Activated naive CD8-positive, alpha-beta T cell (primary cell): ENCODE measurements at regions not wholly inside any gene's neighbourhood (a gene's known extent, or its start where the extent isn't known, plus 50 kb on each side); places are given as distances from the start of the nearest gene placed in this dataset.
"Not testable (repeated sequence)": the region's sequence is repeated elsewhere in the genome, so short reads cannot be mapped to it uniquely, and the experiment has no call there.

Source experiments
- H3K27ac Mint-ChIP-seq: one replicate; pipeline ENCODE4 v1.8.0; 2021; ENCODE audit warnings: mixed read lengths
- H3K27me3 Mint-ChIP-seq: one replicate; pipeline ENCODE4 v1.8.0; 2021; ENCODE audit warnings: mixed read lengths
- H3K36me3 Mint-ChIP-seq: one replicate; pipeline ENCODE4 v1.8.0; 2021; ENCODE audit warnings: mixed read lengths
- H3K4me1 Mint-ChIP-seq: one replicate; pipeline ENCODE4 v1.8.0; 2021; ENCODE audit warnings: low read depth, mixed read lengths
- H3K4me3 Mint-ChIP-seq: one replicate; pipeline ENCODE4 v1.8.0; 2021; ENCODE audit warnings: mild to moderate bottlenecking, mixed read lengths
- H3K9me3 Mint-ChIP-seq: one replicate; pipeline ENCODE4 v1.8.0; 2021; ENCODE audit warnings: low read depth, mixed read lengths

DNA sequence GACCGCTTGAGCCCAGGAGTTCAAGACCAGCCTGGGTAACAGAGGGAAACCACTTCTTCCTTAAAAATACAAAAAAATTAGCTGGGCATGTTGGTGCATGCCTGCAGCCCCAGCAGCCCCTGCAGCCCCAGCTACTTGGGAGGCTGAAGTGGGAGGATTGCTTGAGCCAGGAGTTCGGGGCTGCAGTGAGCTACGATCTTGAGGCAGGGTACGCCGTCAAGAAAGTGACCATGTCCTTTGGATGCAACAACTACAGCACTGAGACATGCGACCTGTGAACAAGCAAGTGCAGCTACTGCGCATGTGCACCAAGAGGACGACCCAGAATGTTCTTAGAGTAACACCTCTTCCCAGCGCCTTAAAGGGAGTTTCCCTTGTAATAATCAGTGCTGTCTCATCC lies 66.6 kb upstream of the ZNF479 start:
- Mint-ChIP-seq H3K27ac (no peak overlapping the region), H3K4me3 (no peak overlapping the region), H3K9me3 (no peaks in the 10 kb centered on the region), H3K36me3 (no peaks in the 10 kb centered on the region), H3K4me1 (no peaks in the 10 kb centered on the region), H3K27me3 (no peaks in the 10 kb centered on the region)

GRCh38 chr7:57199252-57199651 lies 67.0 kb upstream of the ZNF479 start:
- no peaks in the 10 kb centered on the region for H3K9me3 Mint-ChIP-seq
- no peaks in the 10 kb centered on the region for H3K36me3 Mint-ChIP-seq
- H3K4me3 Mint-ChIP-seq = no peak overlapping the region
- no peaks in the 10 kb centered on the region for H3K27me3 Mint-ChIP-seq
- no peak overlapping the region for H3K27ac Mint-ChIP-seq
- no peaks in the 10 kb centered on the region for H3K4me1 Mint-ChIP-seq

DNA sequence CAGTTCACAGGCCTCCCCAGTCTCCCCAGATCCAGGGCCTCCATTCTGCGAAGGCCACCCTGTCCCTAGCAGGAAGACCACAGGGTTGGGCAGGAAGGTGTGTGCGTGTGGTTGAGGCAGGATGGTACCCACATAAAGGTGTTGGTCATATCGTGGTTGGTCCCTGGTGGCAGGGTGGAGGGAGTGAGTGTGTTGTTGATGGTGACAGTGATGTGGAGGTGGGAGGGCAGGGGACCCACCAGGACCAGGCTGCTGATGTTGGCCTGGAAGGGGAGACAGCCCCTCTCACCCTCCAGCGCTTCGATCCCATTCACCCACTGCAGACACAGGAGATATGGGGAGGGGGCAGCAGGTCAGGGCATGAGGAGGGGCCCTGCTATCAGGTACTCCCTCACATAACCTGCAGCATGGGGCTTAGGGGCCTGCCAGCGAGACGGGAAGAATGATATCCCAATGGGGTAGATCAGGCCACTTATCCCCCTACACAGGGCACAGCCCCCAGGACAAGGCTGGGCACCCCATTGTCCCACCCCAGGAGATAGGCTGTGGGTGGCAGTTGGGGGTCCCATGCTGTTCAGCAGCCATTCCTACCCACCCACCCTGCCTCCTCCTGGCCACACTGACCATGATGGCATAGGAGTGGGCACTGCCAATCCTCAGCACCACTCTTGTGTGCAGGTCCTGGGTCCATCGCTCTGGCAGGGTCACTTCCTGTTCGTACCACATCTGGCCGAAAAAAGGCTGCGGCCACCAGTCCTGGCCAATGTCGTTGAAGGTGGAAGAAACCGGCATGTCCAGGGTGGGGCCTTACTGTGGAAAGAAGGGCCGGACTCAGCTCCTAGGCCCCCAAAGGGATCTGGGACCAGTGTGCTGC lies 69.0 kb upstream of the ZNF479 start:
- H3K9me3 Mint-ChIP-seq = no peaks in the 10 kb centered on the region
- no peak overlapping the region for H3K4me3 Mint-ChIP-seq
- H3K4me1 Mint-ChIP-seq = no peaks in the 10 kb centered on the region
- no peaks in the 10 kb centered on the region for H3K36me3 Mint-ChIP-seq
- H3K27me3 Mint-ChIP-seq = no peaks in the 10 kb centered on the region
- H3K27ac Mint-ChIP-seq = no peak overlapping the region

DNA sequence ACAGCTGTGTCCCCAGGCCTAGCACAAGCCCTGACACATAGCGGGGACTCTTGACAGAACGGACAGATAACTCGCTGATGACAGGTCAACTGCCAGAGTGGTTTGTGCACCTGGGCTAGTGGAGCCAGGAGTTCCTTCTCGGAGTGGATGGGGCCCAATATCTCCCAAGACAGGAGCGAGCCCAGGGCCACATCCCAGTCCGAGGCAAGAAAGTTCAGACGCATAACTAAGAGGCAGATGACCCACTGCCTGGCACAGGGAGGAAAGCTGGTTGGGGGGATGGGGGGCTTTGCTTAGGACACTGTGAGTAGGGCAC lies 69.6 kb upstream of the ZNF479 start:
- no peaks in the 10 kb centered on the region for H3K36me3 Mint-ChIP-seq
- no peaks in the 10 kb centered on the region for H3K9me3 Mint-ChIP-seq
- H3K27me3 Mint-ChIP-seq = no peaks in the 10 kb centered on the region
- H3K4me3 Mint-ChIP-seq = no peak overlapping the region
- no peaks in the 10 kb centered on the region for H3K4me1 Mint-ChIP-seq
- H3K27ac Mint-ChIP-seq = no peak overlapping the region

- H3K9me3 Mint-ChIP-seq = no peaks in the 10 kb centered on the region
- H3K27me3 Mint-ChIP-seq = no peaks in the 10 kb centered on the region
These were observed 70.0 kb upstream of the ZNF479 start for GRCh38 chr7:57202274-57202673.

GRCh38 chr7:57203161-57203791 lies 71.0 kb upstream of the ZNF479 start:
- Mint-ChIP-seq H3K9me3 (peaks cover 5% of the 10 kb centered on the region), H3K27me3 (no peaks in the 10 kb centered on the region), H3K4me1 (no peaks in the 10 kb centered on the region), H3K36me3 (no peaks in the 10 kb centered on the region), H3K27ac (no peak overlapping the region), H3K4me3 (no peak overlapping the region)

More at GRCh38 chr7:57202274-57202673, 70.0 kb upstream of the ZNF479 start:
- H3K27ac Mint-ChIP-seq = no peak overlapping the region
- H3K4me1 Mint-ChIP-seq = no peaks in the 10 kb centered on the region
- no peak overlapping the region for H3K4me3 Mint-ChIP-seq
- H3K36me3 Mint-ChIP-seq = no peaks in the 10 kb centered on the region

GRCh38 chr7:57203858-57204257 lies 71.6 kb upstream of the ZNF479 start:
- not testable (repeated sequence) for H3K27ac Mint-ChIP-seq, H3K4me3 Mint-ChIP-seq, H3K4me1 Mint-ChIP-seq, H3K36me3 Mint-ChIP-seq, H3K27me3 Mint-ChIP-seq, H3K9me3 Mint-ChIP-seq

GRCh38 chr7:57204411-57204811 lies 72.2 kb upstream of the ZNF479 start:
- no peaks in the 10 kb centered on the region for H3K4me1 Mint-ChIP-seq
- H3K27ac Mint-ChIP-seq = no peak overlapping the region
- H3K4me3 Mint-ChIP-seq = no peak overlapping the region
- peaks cover 12% of the 10 kb centered on the region for H3K9me3 Mint-ChIP-seq
- no peaks in the 10 kb centered on the region for H3K36me3 Mint-ChIP-seq
- H3K27me3 Mint-ChIP-seq = no peaks in the 10 kb centered on the region

GRCh38 chr7:57205000-57205399 lies 72.8 kb upstream of the ZNF479 start:
- Mint-ChIP-seq H3K36me3 (no peaks in the 10 kb centered on the region), H3K9me3 (peaks cover 12% of the 10 kb centered on the region), H3K4me1 (no peaks in the 10 kb centered on the region), H3K27ac (no peak overlapping the region), H3K27me3 (no peaks in the 10 kb centered on the region), H3K4me3 (no peak overlapping the region)

- H3K27me3 Mint-ChIP-seq = no peaks in the 10 kb centered on the region
- H3K36me3 Mint-ChIP-seq = no peaks in the 10 kb centered on the region
- H3K4me1 Mint-ChIP-seq = no peaks in the 10 kb centered on the region
- no peak overlapping the region for H3K27ac Mint-ChIP-seq
- H3K9me3 Mint-ChIP-seq = peaks cover 12% of the 10 kb centered on the region
- no peak overlapping the region for H3K4me3 Mint-ChIP-seq
These were observed 75.6 kb upstream of the ZNF479 start for GRCh38 chr7:57207836-57208235.

- Mint-ChIP-seq H3K27ac (no peak overlapping the region), H3K36me3 (no peaks in the 10 kb centered on the region), H3K27me3 (no peaks in the 10 kb centered on the region), H3K4me1 (no peaks in the 10 kb centered on the region), H3K4me3 (no peak overlapping the region), H3K9me3 (peaks cover 18% of the 10 kb centered on the region)
These were observed 78.0 kb upstream of the ZNF479 start for GRCh38 chr7:57210212-57210611.

- Mint-ChIP-seq H3K27me3 (no peaks in the 10 kb centered on the region), H3K4me3 (no peak overlapping the region), H3K4me1 (no peaks in the 10 kb centered on the region), H3K27ac (no peak overlapping the region), H3K9me3 (peaks cover 24% of the 10 kb centered on the region), H3K36me3 (peaks cover 2% of the 10 kb centered on the region)
These were observed 78.6 kb upstream of the ZNF479 start for GRCh38 chr7:57210871-57211270.

- H3K27ac Mint-ChIP-seq = no peak overlapping the region
- H3K27me3 Mint-ChIP-seq = no peaks in the 10 kb centered on the region
- H3K4me3 Mint-ChIP-seq = no peak overlapping the region
- peaks cover 30% of the 10 kb centered on the region for H3K9me3 Mint-ChIP-seq
- peaks cover 2% of the 10 kb centered on the region for H3K36me3 Mint-ChIP-seq
- no peaks in the 10 kb centered on the region for H3K4me1 Mint-ChIP-seq
These were observed 79.3 kb upstream of the ZNF479 start for GRCh38 chr7:57211428-57212100.

- H3K27me3 Mint-ChIP-seq = no peaks in the 10 kb centered on the region
- H3K9me3 Mint-ChIP-seq = peaks cover 35% of the 10 kb centered on the region
- H3K36me3 Mint-ChIP-seq = peaks cover 2% of the 10 kb centered on the region
- no peak overlapping the region for H3K4me3 Mint-ChIP-seq
- H3K27ac Mint-ChIP-seq = no peak overlapping the region
- no peaks in the 10 kb centered on the region for H3K4me1 Mint-ChIP-seq
These were observed 83.2 kb upstream of the ZNF479 start for GRCh38 chr7:57215423-57215822.

- Mint-ChIP-seq H3K27ac (no peak overlapping the region), H3K4me3 (no peak overlapping the region), H3K4me1 (no peaks in the 10 kb centered on the region), H3K36me3 (peaks cover 2% of the 10 kb centered on the region), H3K9me3 (peaks cover 44% of the 10 kb centered on the region), H3K27me3 (no peaks in the 10 kb centered on the region)
These were observed 84.1 kb upstream of the ZNF479 start for GRCh38 chr7:57216340-57216739.
